ENCODE measurements at regions not wholly inside any gene's neighbourhood (a gene's known extent, or its start where the extent isn't known, plus 50 kb on each side); places are given as distances from the start of the nearest gene placed in this dataset.

DNA sequence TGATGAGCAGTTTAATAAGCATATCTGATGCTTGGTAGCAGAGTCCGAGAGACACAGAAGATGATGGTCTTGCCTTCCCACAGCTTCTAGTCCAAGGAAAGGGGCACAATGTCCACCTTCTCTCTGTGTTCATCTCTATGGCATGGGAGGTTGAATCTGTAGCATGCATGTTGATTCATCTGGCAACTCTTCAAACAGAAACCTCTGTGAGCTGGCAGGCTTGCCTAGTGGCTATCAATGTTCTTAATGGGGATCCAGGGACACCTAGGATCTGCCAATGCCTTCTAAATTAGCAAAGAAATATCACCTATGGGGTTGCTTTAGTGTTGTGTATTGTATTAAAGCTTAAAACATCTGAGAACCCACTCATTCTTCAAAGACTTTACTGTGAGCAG is 170.8 kb downstream of the INO80D start:
- TF ChIP-seq, protein P1, sequence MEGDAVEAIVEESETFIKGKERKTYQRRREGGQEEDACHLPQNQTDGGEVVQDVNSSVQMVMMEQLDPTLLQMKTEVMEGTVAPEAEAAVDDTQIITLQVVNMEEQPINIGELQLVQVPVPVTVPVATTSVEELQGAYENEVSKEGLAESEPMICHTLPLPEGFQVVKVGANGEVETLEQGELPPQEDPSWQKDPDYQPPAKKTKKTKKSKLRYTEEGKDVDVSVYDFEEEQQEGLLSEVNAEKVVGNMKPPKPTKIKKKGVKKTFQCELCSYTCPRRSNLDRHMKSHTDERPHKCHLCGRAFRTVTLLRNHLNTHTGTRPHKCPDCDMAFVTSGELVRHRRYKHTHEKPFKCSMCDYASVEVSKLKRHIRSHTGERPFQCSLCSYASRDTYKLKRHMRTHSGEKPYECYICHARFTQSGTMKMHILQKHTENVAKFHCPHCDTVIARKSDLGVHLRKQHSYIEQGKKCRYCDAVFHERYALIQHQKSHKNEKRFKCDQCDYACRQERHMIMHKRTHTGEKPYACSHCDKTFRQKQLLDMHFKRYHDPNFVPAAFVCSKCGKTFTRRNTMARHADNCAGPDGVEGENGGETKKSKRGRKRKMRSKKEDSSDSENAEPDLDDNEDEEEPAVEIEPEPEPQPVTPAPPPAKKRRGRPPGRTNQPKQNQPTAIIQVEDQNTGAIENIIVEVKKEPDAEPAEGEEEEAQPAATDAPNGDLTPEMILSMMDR (IDR thresholded peaks at IDR 0.05), result no peak
- no peak for TF ChIP-seq POLR2A (IDR thresholded peaks at IDR 0.05)
